HG03280 (cell line): ENCODE measurements at regions not wholly inside any gene's neighbourhood (a gene's known extent, or its start where the extent isn't known, plus 50 kb on each side); places are given as distances from the start of the nearest gene placed in this dataset.
A peak's percentile ranks its signal among the peaks of the same experiment; 100 is the strongest.
"Not testable (repeated sequence)": the region's sequence is repeated elsewhere in the genome, so short reads cannot be mapped to it uniquely, and the experiment has no call there.

Experiments
- ATAC-seq: cut with Tn5 transposase; IDR thresholded peaks from one replicate; pipeline ENCODE4 v1.9.1; 2021; ENCODE audit warnings: mild to moderate bottlenecking, moderate library complexity; ENCODE audit not compliant: unreplicated experiment

GRCh38 chr1:79264285-79264684 is 257.8 kb upstream of the ADGRL4 start:
- ATAC-seq: no peak

DNA sequence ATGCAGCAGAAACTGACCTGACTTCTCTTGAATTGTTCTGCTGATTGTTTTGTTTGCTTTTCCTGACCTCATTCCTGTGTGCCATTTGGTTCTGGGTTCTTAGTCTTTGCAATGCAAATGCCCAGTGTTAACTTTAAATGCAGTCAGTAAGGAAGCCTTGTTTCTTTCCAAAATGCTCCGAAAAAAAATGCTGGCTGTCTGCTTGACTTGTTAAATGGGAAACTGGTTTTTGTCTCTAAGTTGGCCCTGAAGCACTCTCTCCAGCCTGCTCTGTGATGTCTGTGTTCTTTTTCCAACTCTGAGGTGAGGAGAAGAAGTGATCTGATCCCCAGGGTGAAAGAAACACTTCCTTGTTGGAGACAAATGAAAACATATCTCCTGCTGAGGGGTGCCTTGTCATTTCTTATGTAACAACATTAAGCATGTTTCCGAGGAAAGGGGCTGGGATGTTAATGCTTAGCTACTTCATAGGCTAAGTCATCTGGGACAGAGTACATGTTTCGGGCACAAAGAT is 256.3 kb upstream of the ADGRL4 start:
- ATAC-seq: no peak

DNA sequence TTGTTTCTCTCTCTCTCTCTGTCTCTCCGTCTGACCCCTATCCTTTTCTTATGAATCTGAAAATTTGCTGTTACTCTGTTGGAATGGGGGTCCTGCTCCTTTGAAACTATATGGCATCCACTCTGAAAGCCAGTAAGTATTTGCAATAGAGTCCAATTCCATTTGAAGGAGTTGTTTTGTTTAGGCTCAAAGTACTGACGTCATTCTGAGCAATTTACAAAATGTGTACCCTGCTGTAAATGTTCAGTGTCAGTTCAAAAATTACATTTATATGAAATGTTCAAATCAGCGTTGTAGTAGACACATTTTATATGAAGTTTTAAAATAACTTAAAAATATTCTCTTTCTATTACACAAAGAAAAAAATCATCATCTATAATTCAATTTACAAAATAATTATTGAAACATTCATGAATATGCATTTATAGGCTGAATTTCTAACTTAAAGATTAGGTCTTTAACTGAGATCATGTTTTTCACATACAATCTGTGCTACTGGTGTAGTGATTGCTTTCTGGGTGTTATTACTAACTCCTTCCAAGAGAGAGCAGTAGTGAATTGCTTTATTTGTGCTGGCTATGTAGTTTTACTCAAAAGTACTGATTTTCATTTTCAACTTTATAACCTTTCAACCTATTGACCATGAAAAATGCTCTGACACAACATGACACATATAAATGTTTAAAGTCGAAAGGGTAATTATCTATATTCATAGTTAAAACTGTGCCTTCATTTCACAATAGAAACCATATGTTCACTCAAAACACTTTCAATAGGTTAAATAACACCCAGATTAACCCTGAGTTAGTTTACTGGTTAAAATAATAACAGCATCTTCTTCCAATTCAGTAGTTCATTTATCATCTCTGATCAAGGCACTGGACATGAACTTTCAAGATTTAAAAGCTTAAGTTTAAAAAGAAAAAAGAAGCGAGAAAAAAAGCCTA is 253.1 kb upstream of the ADGRL4 start:
- peak; percentile 68 for ATAC-seq

DNA sequence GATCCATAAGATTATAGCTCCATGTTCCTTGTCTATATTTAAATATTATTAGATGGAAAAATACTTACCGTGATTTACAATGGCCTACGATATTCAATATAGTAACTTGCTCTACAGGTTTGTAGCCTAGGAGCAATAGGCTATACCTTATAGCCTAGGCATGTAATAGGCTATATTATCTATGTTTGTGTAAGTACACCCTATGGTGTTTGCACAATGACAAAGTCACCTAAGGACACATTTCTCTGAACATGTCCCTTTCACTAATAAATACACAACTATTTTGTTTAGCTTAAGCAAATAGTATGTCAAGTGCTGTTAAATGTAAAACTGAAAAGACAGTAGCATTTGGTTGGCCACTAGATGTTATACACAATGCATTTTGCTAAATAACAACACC is 248.9 kb upstream of the ADGRL4 start:
- no peak for ATAC-seq

DNA sequence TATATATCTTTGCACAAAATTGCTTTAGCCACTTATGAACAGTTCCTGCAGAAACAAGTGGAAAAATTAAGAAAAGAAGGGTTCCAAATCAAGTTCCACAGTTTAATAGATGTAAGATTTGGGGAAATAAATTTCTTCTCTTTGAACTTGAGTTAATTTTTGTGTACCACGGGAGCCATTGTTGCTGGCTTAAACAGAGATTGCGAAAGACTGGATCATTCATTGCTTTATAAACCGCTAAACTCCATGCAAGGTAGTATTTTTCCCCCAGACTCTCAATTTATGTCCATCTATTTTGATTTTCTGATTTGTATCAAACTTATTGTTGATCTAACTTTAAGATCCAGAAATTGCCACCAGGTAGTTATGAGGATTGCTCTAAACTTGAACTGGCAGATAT is 246.1 kb upstream of the ADGRL4 start:
- ATAC-seq: no peak

DNA sequence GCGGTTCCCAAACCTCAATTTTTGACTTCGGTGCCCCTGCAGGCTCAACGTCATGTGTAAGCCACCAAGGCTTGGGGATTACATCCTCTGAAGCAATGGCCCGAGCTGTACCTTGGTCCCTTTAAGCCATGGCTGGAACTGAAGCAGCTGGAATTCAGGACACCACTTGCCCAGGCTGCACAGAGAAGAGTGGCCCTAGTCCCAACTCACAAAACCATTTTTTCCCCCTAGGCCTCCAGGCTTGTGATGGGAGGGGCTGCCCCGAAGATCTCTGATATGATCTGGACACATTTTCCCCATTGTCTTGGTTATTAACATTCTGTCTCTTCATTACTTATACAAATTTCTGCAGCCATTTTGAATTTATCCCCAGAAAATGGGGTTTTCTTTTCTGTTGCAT is 233.3 kb upstream of the ADGRL4 start:
- ATAC-seq: no peak

- ATAC-seq: no peak
Observed at GRCh38 chr1:79235301-79236002, 228.9 kb upstream of the ADGRL4 start.

GRCh38 chr1:79232818-79233217 is 226.3 kb upstream of the ADGRL4 start:
- ATAC-seq: no peak

GRCh38 chr1:79230751-79231150 is 224.2 kb upstream of the ADGRL4 start:
- not testable (repeated sequence) for ATAC-seq

- no peak for ATAC-seq
Observed at GRCh38 chr1:79226963-79227362, 220.4 kb upstream of the ADGRL4 start.

- ATAC-seq: no peak
Observed at GRCh38 chr1:79224537-79224936, 218.0 kb upstream of the ADGRL4 start.

- no peak for ATAC-seq
Observed at GRCh38 chr1:79220509-79220908, 214.0 kb upstream of the ADGRL4 start.

DNA sequence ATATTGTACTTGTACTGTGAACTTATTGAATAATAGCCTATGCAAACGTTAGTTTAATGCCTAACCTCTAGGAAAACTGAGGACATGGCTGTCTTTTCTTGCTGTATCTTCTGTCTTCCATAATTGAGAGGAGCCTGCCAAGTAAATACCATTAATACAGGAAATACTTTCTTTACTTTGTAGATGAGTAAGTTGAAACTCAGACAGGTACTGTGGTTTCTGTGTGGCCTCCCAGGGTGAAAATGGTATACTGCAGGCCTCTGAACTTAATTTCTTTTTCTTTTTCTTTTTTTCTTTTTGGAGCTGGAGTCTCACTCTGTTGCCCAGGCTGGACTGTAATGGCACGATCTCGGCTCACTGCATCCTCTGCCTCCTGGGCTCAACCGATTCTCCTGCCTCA is 208.8 kb upstream of the ADGRL4 start:
- ATAC-seq: no peak

GRCh38 chr1:79207786-79208185 is 201.3 kb upstream of the ADGRL4 start:
- no peak for ATAC-seq

GRCh38 chr1:79207331-79207730 is 200.8 kb upstream of the ADGRL4 start:
- ATAC-seq: no peak

GRCh38 chr1:79204779-79205479 is 198.4 kb upstream of the ADGRL4 start:
- ATAC-seq: no peak

DNA sequence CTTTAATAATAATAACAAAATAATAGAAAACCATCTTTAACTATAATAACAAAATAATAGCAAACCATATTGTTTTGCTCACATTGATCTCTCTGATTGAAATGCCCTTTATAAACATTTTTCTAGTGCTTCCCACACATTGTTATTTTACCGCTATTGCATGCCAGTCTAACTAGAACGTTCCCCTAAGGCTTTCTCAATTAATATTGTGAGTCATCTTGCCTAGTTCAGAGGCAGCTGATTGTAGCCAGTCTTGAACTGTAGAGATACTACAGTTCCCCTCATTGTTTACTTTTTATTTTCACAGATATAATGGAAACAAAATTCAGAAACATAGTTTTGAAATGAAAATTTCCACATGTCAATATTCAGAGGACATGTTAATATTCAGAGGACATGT is 192.3 kb upstream of the ADGRL4 start:
- no peak for ATAC-seq

DNA sequence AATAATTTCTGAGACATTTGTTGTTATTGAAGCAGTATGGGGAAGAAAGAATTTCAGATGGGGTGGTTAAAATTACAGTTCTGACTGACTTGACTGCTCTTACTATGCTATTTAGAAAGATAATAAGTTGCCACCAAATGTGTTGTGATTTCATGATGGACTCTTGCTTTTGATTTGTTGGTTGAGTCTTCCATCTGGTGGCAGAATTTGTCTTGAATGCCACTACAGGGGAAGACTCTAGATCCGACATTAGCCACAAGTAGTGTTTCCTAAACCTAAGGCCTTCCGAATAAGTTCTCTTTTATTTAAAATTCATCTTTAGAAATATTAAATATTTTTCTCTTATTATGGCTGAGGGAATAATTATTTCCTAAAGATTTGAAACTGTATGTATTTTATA is 190.9 kb upstream of the ADGRL4 start:
- no peak for ATAC-seq

GRCh38 chr1:79196211-79196610 is 189.7 kb upstream of the ADGRL4 start:
- ATAC-seq: no peak

DNA sequence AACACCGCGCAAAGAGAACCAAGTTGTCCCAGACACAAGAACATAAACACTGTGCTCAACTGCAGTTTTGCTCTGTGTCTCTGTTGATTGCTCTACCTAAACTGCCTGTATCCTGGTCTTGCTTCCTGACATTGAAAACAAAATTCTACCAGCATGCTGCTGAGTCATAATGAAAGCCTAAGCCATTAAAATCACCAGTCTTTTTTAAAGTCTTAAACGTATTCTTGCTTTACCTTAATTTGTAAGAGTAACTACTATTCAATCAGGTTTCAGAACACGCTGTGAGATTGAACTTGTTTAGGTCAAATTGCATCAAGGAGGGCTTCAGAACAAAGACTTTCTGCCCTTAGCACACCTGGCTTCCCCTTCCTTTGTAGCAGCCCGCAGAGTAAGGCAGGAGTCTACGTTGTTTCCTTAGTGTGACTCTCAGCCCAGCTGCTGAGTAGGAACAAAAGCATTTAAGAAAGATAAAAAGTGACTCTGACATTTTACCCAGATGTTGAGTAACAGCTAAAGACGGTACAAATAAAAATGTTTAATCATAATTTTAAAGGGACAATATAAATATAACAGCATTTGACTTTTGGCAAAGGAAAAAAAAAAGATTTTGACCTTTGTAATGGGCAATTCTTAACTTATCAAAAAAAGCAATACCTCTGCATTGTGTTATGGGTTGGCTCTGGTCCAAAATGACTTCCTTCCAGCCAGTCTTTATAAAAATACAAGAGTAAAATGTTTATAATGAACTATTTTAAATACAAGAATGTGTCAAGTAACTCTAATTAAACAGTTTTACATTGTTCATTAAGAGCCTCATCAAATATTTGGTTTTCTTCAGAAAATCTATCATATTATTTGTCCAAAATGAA is 186.9 kb upstream of the ADGRL4 start:
- ATAC-seq: peak; percentile 67
